GM23338 (cell line): ENCODE measurements at regions not wholly inside any gene's neighbourhood (a gene's known extent, or its start where the extent isn't known, plus 50 kb on each side); places are given as distances from the start of the nearest gene placed in this dataset.

Source experiments
- ATAC-seq: fragments of 200-7000 bp; cut with Tn5 transposase; 3 replicates; pipeline ENCODE4 v1.9.1; 2020
- DNase-seq: peaks from one replicate; pipeline ENCODE4 v3.0.0-alpha.2; 2015; ENCODE audit warnings: low spot score
- H2AFZ ChIP-seq: fragments of 200-600 bp; sonication (generic); 2 replicates; pipeline ENCODE4 v1.8.0; 2016; ENCODE audit warnings: antibody characterized with exemption, mild to moderate bottlenecking, moderate library complexity
- H3F3A ChIP-seq: fragments of 200-600 bp; sonication (generic); replicated peaks from 2 replicates; pipeline ENCODE4 v1.8.0; 2017; ENCODE audit warnings: antibody characterized with exemption, mixed run types, low read depth
- H3K27ac ChIP-seq: fragments of 200-600 bp; sonication (generic); 2 replicates; pipeline ENCODE4 v1.6.1; 2016; ENCODE audit warnings: low read depth
- H3K27me3 ChIP-seq: fragments of 200-600 bp; sonication (generic); 2 replicates; pipeline ENCODE4 v1.8.0; 2016; ENCODE audit warnings: mild to moderate bottlenecking, mixed run types, moderate library complexity; ENCODE audit not compliant: insufficient read depth
- H3K36me3 ChIP-seq: fragments of 200-600 bp; sonication (generic); 2 replicates; pipeline ENCODE4 v1.8.0; 2016; ENCODE audit warnings: mild to moderate bottlenecking; ENCODE audit not compliant: insufficient read depth
- H3K4me1 ChIP-seq: fragments of 200-600 bp; sonication (generic); 2 replicates; pipeline ENCODE4 v1.8.0; 2016; ENCODE audit warnings: mild to moderate bottlenecking, moderate library complexity; ENCODE audit not compliant: insufficient read depth
- H3K4me2 ChIP-seq: fragments of 200-600 bp; sonication (generic); 2 replicates; pipeline ENCODE4 v1.7.1; 2017; ENCODE audit warnings: mixed run types
- H3K4me3 ChIP-seq: fragments of 200-600 bp; sonication (generic); 2 replicates; pipeline ENCODE4 v1.6.1; 2016; ENCODE audit warnings: mixed run types
- H3K79me2 ChIP-seq: fragments of 200-600 bp; sonication (generic); replicated peaks from 2 replicates; pipeline ENCODE4 v1.8.0; 2017; ENCODE audit warnings: mild to moderate bottlenecking; ENCODE audit not compliant: insufficient read depth
- H3K9me2 ChIP-seq: fragments of 200-600 bp; sonication (generic); 2 replicates; pipeline ENCODE4 v1.8.0; 2017; ENCODE audit not compliant: insufficient read depth
- H4K20me1 ChIP-seq: fragments of 200-600 bp; sonication (generic); replicated peaks from 2 replicates; pipeline ENCODE4 v1.8.0; 2017; ENCODE audit warnings: mild to moderate bottlenecking; ENCODE audit not compliant: insufficient read depth
- H3K27ac Mint-ChIP-seq: 2 replicates; pipeline ENCODE4 v1.8.0; 2020; ENCODE audit warnings: inconsistent platforms, mild to moderate bottlenecking, moderate library complexity, mixed read lengths
- H3K27me3 Mint-ChIP-seq: 3 replicates; pipeline ENCODE4 v1.8.0; 2022; ENCODE audit warnings: low read depth, mild to moderate bottlenecking, moderate library complexity, mixed read lengths, inconsistent platforms; ENCODE audit not compliant: insufficient read depth, poor library complexity
- H3K36me3 Mint-ChIP-seq: 3 replicates; pipeline ENCODE4 v1.8.0; 2021; ENCODE audit warnings: low read depth, mild to moderate bottlenecking, inconsistent platforms, moderate library complexity, mixed read lengths
- H3K4me1 Mint-ChIP-seq: 3 replicates; pipeline ENCODE4 v1.8.0; 2020; ENCODE audit warnings: mild to moderate bottlenecking, inconsistent platforms, mixed read lengths
- H3K4me3 Mint-ChIP-seq: 3 replicates; pipeline ENCODE4 v1.8.0; 2021; ENCODE audit warnings: moderate library complexity, mild to moderate bottlenecking, inconsistent platforms, mixed read lengths
- H3K9me3 Mint-ChIP-seq: 3 replicates; pipeline ENCODE4 v1.8.0; 2020; ENCODE audit warnings: moderate library complexity, mild to moderate bottlenecking, inconsistent platforms, mixed read lengths
- CREB1 ChIP-seq: fragments of 250-450 bp; sonication (Bioruptor Pico); IDR thresholded peaks from 2 replicates; pipeline ENCODE4 v1.5.0; 2020; ENCODE audit warnings: low read depth, mild to moderate bottlenecking, moderate library complexity
- CTCF ChIP-seq, 2 experiments: fragments of 200-600 bp in 1 of 2; sonication (generic) in 1 of 2; conservative IDR thresholded peaks; 2 replicates each; pipeline versions ENCODE4 v1.5.1 to v1.6.1; 2016 to 2017; ENCODE audit warnings: antibody characterized with exemption in 2 of 2, low read depth in 2 of 2, mild to moderate bottlenecking in 2 of 2, moderate library complexity in 1 of 2
- ETS1 ChIP-seq: IDR thresholded peaks from 2 replicates; pipeline ENCODE4 v1.6.1; 2016; ENCODE audit warnings: antibody characterized with exemption
- EZH2 ChIP-seq: fragments of 200-600 bp; sonication (generic); IDR thresholded peaks from one replicate; pipeline ENCODE4 v1.8.0; 2017; ENCODE audit warnings: antibody characterized with exemption, mild to moderate bottlenecking, low read depth; ENCODE audit not compliant: unreplicated experiment
- EZH2phosphoT487 ChIP-seq: fragments of 200-600 bp; sonication (generic); IDR thresholded peaks from one replicate; pipeline ENCODE4 v1.8.1; 2018; ENCODE audit warnings: antibody characterized with exemption; ENCODE audit not compliant: unreplicated experiment
- JUNB ChIP-seq: IDR thresholded peaks from one replicate; pipeline ENCODE4 v1.6.1; 2016; ENCODE audit warnings: antibody characterized with exemption; ENCODE audit not compliant: unreplicated experiment
- NANOG ChIP-seq: IDR thresholded peaks from 2 replicates; pipeline ENCODE4 v1.6.1; 2016; ENCODE audit warnings: antibody characterized with exemption, borderline replicate concordance
- POLR2AphosphoS5 ChIP-seq: IDR thresholded peaks from 2 replicates; pipeline ENCODE4 v1.6.1; 2016; ENCODE audit warnings: antibody characterized with exemption, low read depth
- REST ChIP-seq: IDR thresholded peaks from one replicate; pipeline ENCODE4 v1.6.1; 2018; ENCODE audit warnings: antibody characterized with exemption; ENCODE audit not compliant: unreplicated experiment
- STAT1 ChIP-seq: IDR thresholded peaks from one replicate; pipeline ENCODE4 v1.6.1; 2016; ENCODE audit warnings: antibody characterized with exemption; ENCODE audit not compliant: unreplicated experiment
- ZNF114 ChIP-seq: fragments of 250-450 bp; sonication (Bioruptor Pico); IDR thresholded peaks from 2 replicates; pipeline ENCODE4 v1.5.0; 2020; ENCODE audit warnings: mild to moderate bottlenecking, moderate library complexity
- ZNF331 ChIP-seq: fragments of 250-450 bp; sonication (Bioruptor Pico); IDR thresholded peaks from 2 replicates; pipeline ENCODE4 v1.5.0; 2020; ENCODE audit warnings: low read depth, mild to moderate bottlenecking, moderate library complexity
- ZNF462 ChIP-seq: fragments of 250-450 bp; sonication (Bioruptor Pico); IDR thresholded peaks from 2 replicates; pipeline ENCODE4 v1.5.0; 2020; ENCODE audit warnings: mild to moderate bottlenecking, moderate library complexity

GRCh38 chr6:40042232-40042631 is 108.0 kb upstream of the MOCS1 start:
- no peak overlapping the region for H2AFZ ChIP-seq
- Mint-ChIP-seq H3K4me1 (peaks cover 18% of the 10 kb centered on the region), H3K9me3 (peaks cover 16% of the 10 kb centered on the region), H3K36me3 (peaks cover 3% of the 10 kb centered on the region; the same call in 2 of the 3 replicates), H3K27me3 (peaks cover 4% of the 10 kb centered on the region), H3K4me3 (no peak overlapping the region), H3K27ac (no peak overlapping the region)
- DNase-seq = no peak
- no peaks in the 10 kb centered on the region for H3F3A ChIP-seq
- no peak for ATAC-seq
- peaks cover 15% of the 10 kb centered on the region for H3K4me1 ChIP-seq
- H3K79me2 ChIP-seq = no peaks in the 10 kb centered on the region
- H3K36me3 ChIP-seq = no peaks in the 10 kb centered on the region; the same call in 1 of the 2 replicates
- TF ChIP-seq CTCF (conservative IDR thresholded peaks at IDR 0.05; ENCODE audit: low read depth in 2 of 2) = no peak
- TF ChIP-seq ETS1 = no peak
- no peak for TF ChIP-seq CREB1
- TF ChIP-seq ZNF462 (CRISPR knock-in tag) = no peak
- TF ChIP-seq POLR2AphosphoS5 = no peak
- TF ChIP-seq STAT1 = no peak
- TF ChIP-seq REST = no peak
- no peak for TF ChIP-seq EZH2phosphoT487
- no peak for TF ChIP-seq JUNB
- no peak for TF ChIP-seq EZH2
- no peak for TF ChIP-seq ZNF331 (CRISPR knock-in tag)
- TF ChIP-seq ZNF114 (CRISPR knock-in tag) = no peak
- TF ChIP-seq NANOG = no peak
- no peak overlapping the region for H3K4me3 ChIP-seq
- no peak overlapping the region for H3K4me2 ChIP-seq
- no peak overlapping the region for H3K27ac ChIP-seq
- H3K27me3 ChIP-seq = no peaks in the 10 kb centered on the region
- peaks cover 19% of the 10 kb centered on the region for H3K9me2 ChIP-seq
- H4K20me1 ChIP-seq = no peaks in the 10 kb centered on the region
